Smooth muscle cell (in vitro differentiated cells): ENCODE measurements at regions not wholly inside any gene's neighbourhood (a gene's known extent, or its start where the extent isn't known, plus 50 kb on each side); places are given as distances from the start of the nearest gene placed in this dataset. TPM values are rescaled to one million over a fixed set of nuclear protein-coding genes. Genes with fewer than 3 reads are reported as not detected.

Experiments used
- DNase-seq: peaks from one replicate; lab custom pipeline; 2025; ENCODE audit not compliant: unreplicated experiment; lab: John Stamatoyannopoulos, UW
- H2AFZ ChIP-seq: fragments of 200-600 bp; sonication (generic); 2 replicates; pipeline ENCODE4 v1.6.0; 2016; ENCODE audit warnings: antibody characterized with exemption, low read depth, mild to moderate bottlenecking
- H3F3A ChIP-seq: fragments of 200-600 bp; sonication (generic); 2 replicates; pipeline ENCODE4 v1.6.0; 2017; ENCODE audit warnings: antibody characterized with exemption, low read depth
- H3K27ac ChIP-seq: fragments of 200-600 bp; sonication (generic); 2 replicates; pipeline ENCODE4 v1.5.1; 2016; ENCODE audit warnings: low read depth, mild to moderate bottlenecking
- H3K27me3 ChIP-seq: fragments of 200-600 bp; sonication (generic); 2 replicates; pipeline ENCODE4 v1.6.1; 2016; ENCODE audit warnings: low read depth, mild to moderate bottlenecking
- H3K36me3 ChIP-seq: fragments of 200-600 bp; sonication (generic); 2 replicates; pipeline ENCODE4 v1.5.1; 2016; ENCODE audit warnings: low read depth
- H3K4me1 ChIP-seq: fragments of 200-600 bp; sonication (generic); 2 replicates; pipeline ENCODE4 v1.5.1; 2016; ENCODE audit warnings: low read depth
- H3K4me2 ChIP-seq: fragments of 200-600 bp; sonication (generic); 2 replicates; pipeline ENCODE4 v1.6.0; 2016; ENCODE audit warnings: mild to moderate bottlenecking
- H3K4me3 ChIP-seq: fragments of 200-600 bp; sonication (generic); 2 replicates; pipeline ENCODE4 v1.5.1; 2016; ENCODE audit warnings: mild to moderate bottlenecking
- H3K79me2 ChIP-seq: fragments of 200-600 bp; sonication (generic); 2 replicates; pipeline ENCODE4 v1.6.0; 2016; ENCODE audit warnings: low read depth, mild to moderate bottlenecking
- H3K9ac ChIP-seq: fragments of 200-600 bp; sonication (generic); 2 replicates; pipeline ENCODE4 v1.6.0; 2016; ENCODE audit warnings: low read depth
- H3K9me3 ChIP-seq: fragments of 200-600 bp; sonication (generic); replicated peaks from 2 replicates; pipeline ENCODE4 v1.5.1; 2016; ENCODE audit warnings: low read depth
- H4K20me1 ChIP-seq: fragments of 200-600 bp; sonication (generic); 2 replicates; pipeline ENCODE4 v1.6.0; 2016; ENCODE audit warnings: low read depth
- CTCF ChIP-seq: fragments of 200-600 bp; sonication (generic); IDR thresholded peaks from 2 replicates; pipeline ENCODE4 v1.5.1; 2017; ENCODE audit warnings: borderline replicate concordance, mild to moderate bottlenecking, antibody characterized with exemption; ENCODE audit not compliant: insufficient read depth, poor library complexity, severe bottlenecking
- WGBS: methylation state at CpG from one replicate; pipeline ENCODE4 v1.1.7; 2016; ENCODE audit warnings: low lambda C conversion rate; 5-methylcytosine and 5-hydroxymethylcytosine counted together
- small RNA-seq: library from RNA; depleted of rRNA; stranded (forward); fragments of <200 nt; gene quantifications from one replicate; pipeline ENCODE3, GENCODE V24; 2014

GRCh38 chr11:30174265-30175020, 56.4 kb upstream of the FSHB start:
- 79% methylated on average over 2 of the region's 2 CpGs for WGBS
- H3K27ac ChIP-seq, result no peak overlapping the region
- H3K4me1 ChIP-seq, result no peaks in the 10 kb centered on the region
- no peak overlapping the region for H3K4me2 ChIP-seq
- H2AFZ ChIP-seq, result no peak overlapping the region
- no peaks in the 10 kb centered on the region for H3F3A ChIP-seq
- TF ChIP-seq CTCF, result no peak
- no peaks in the 10 kb centered on the region for H4K20me1 ChIP-seq
- H3K4me3 ChIP-seq, result no peak overlapping the region
- no peaks in the 10 kb centered on the region for H3K9me3 ChIP-seq
- no peak overlapping the region for H3K9ac ChIP-seq
- peaks cover 15% of the 10 kb centered on the region for H3K27me3 ChIP-seq
- no peaks in the 10 kb centered on the region for H3K79me2 ChIP-seq
- no peaks in the 10 kb centered on the region for H3K36me3 ChIP-seq
- DNase-seq, result no peak

Small RNA genes in the stretch of these regions (small RNA-seq; reads per million reads assigned to genes)
- not detected for gene AL358944.1
